Effector memory CD4-positive, alpha-beta T cell (primary cell): ENCODE measurements at regions not wholly inside any gene's neighbourhood (a gene's known extent, or its start where the extent isn't known, plus 50 kb on each side); places are given as distances from the start of the nearest gene placed in this dataset.
"Not testable (repeated sequence)": the region's sequence is repeated elsewhere in the genome, so short reads cannot be mapped to it uniquely, and the experiment has no call there.

Experiments used
- DNase-seq, 3 donors: peaks; one replicate each; pipeline ENCODE4 v3.0.0-alpha.2; 2020
- H3K27ac ChIP-seq: 2 replicates; pipeline ENCODE4 v1.7.0; 2013; ENCODE audit warnings: mild to moderate bottlenecking, low read length, moderate library complexity; ENCODE audit not compliant: insufficient read depth, poor library complexity, severe bottlenecking
- H3K27me3 ChIP-seq: replicated peaks from 2 replicates; pipeline ENCODE4 v1.7.0; 2013; ENCODE audit warnings: mild to moderate bottlenecking, low read length; ENCODE audit not compliant: insufficient read depth, control insufficient read depth, poor library complexity, severe bottlenecking
- H3K36me3 ChIP-seq: 2 replicates; pipeline ENCODE4 v1.7.0; 2013; ENCODE audit warnings: mild to moderate bottlenecking, low read length, moderate library complexity; ENCODE audit not compliant: control insufficient read depth, insufficient read depth
- H3K4me1 ChIP-seq: 2 replicates; pipeline ENCODE4 v1.7.0; 2013; ENCODE audit warnings: low read length, mild to moderate bottlenecking; ENCODE audit not compliant: control insufficient read depth, insufficient read depth, poor library complexity, severe bottlenecking
- H3K4me3 ChIP-seq: 2 replicates; pipeline ENCODE4 v1.7.0; 2013; ENCODE audit warnings: low read length, low read depth, mild to moderate bottlenecking; ENCODE audit not compliant: insufficient read depth, poor library complexity, severe bottlenecking
- H3K9me3 ChIP-seq: 2 replicates; pipeline ENCODE4 v1.7.0; 2013; ENCODE audit warnings: mild to moderate bottlenecking, low read length, moderate library complexity; ENCODE audit not compliant: control insufficient read depth

- H3K27me3 ChIP-seq, result no peaks in the 10 kb centered on the region
- H3K36me3 ChIP-seq, result no peaks in the 10 kb centered on the region
- H3K4me3 ChIP-seq, result no peak overlapping the region
- peaks cover 3% of the 10 kb centered on the region for H3K4me1 ChIP-seq
- H3K9me3 ChIP-seq, result no peaks in the 10 kb centered on the region
- DNase-seq, result no peak
- H3K27ac ChIP-seq, result no peak overlapping the region
Measured at GRCh38 chr6:137805622-137806021, 61.4 kb upstream of the TNFAIP3 start.

- Histone ChIP-seq H3K4me3 (no peak overlapping the region), H3K9me3 (no peaks in the 10 kb centered on the region), H3K36me3 (no peaks in the 10 kb centered on the region), H3K27ac (no peak overlapping the region), H3K4me1 (peaks cover 13% of the 10 kb centered on the region), H3K27me3 (no peaks in the 10 kb centered on the region)
- no peak for DNase-seq
Measured at GRCh38 chr6:137806914-137807682, 60.0 kb upstream of the TNFAIP3 start.

- Histone ChIP-seq H3K4me3 (no peak overlapping the region), H3K27ac (no peak overlapping the region)
Measured at GRCh38 chr6:137808191-137808590, 58.9 kb upstream of the TNFAIP3 start.

GRCh38 chr6:137808836-137809315, 58.2 kb upstream of the TNFAIP3 start:
- no peak overlapping the region for H3K4me3 ChIP-seq
- H3K27ac ChIP-seq, result no peak overlapping the region
- H3K36me3 ChIP-seq, result no peaks in the 10 kb centered on the region
- H3K27me3 ChIP-seq, result no peaks in the 10 kb centered on the region
- H3K9me3 ChIP-seq, result no peaks in the 10 kb centered on the region
- DNase-seq, result no peak
- H3K4me1 ChIP-seq, result peaks cover 13% of the 10 kb centered on the region

More at GRCh38 chr6:137808191-137808590, 58.9 kb upstream of the TNFAIP3 start:
- H3K36me3 ChIP-seq, result no peaks in the 10 kb centered on the region
- no peaks in the 10 kb centered on the region for H3K9me3 ChIP-seq
- no peak for DNase-seq
- no peaks in the 10 kb centered on the region for H3K27me3 ChIP-seq
- peaks cover 13% of the 10 kb centered on the region for H3K4me1 ChIP-seq

GRCh38 chr6:137809895-137810553, 57.0 kb upstream of the TNFAIP3 start:
- Histone ChIP-seq H3K27ac (peak overlapping the region; percentile 68), H3K4me1 (peaks cover 13% of the 10 kb centered on the region)
- H3K27me3 ChIP-seq, result not testable (repeated sequence)

GRCh38 chr6:137810554-137811120, 56.4 kb upstream of the TNFAIP3 start:
- peaks cover 13% of the 10 kb centered on the region for H3K4me1 ChIP-seq
- no peaks in the 10 kb centered on the region for H3K36me3 ChIP-seq
- no peaks in the 10 kb centered on the region for H3K9me3 ChIP-seq
- H3K27me3 ChIP-seq, result no peaks in the 10 kb centered on the region
- peak overlapping the region; percentile 68 for H3K27ac ChIP-seq
- DNase-seq, result no peak
- H3K4me3 ChIP-seq, result no peak overlapping the region

More at GRCh38 chr6:137809895-137810553, 57.0 kb upstream of the TNFAIP3 start:
- H3K4me3 ChIP-seq, DNase-seq, H3K9me3 ChIP-seq, H3K36me3 ChIP-seq: not testable (repeated sequence)

GRCh38 chr6:137811121-137811915, 55.7 kb upstream of the TNFAIP3 start:
- no peaks in the 10 kb centered on the region for H3K36me3 ChIP-seq
- H3K4me1 ChIP-seq, result peaks cover 19% of the 10 kb centered on the region
- no peaks in the 10 kb centered on the region for H3K27me3 ChIP-seq
- H3K27ac ChIP-seq, result peak overlapping the region; percentile 68
- peak; percentile 74 to 81 (median 80) for DNase-seq
- H3K9me3 ChIP-seq, result no peaks in the 10 kb centered on the region
- H3K4me3 ChIP-seq, result no peak overlapping the region

- Histone ChIP-seq H3K4me3 (no peak overlapping the region), H3K27ac (peak overlapping the region; percentile 68)
- DNase-seq, result no peak
Measured at GRCh38 chr6:137811916-137812553, 55.0 kb upstream of the TNFAIP3 start.

GRCh38 chr6:137813308-137813970, 53.6 kb upstream of the TNFAIP3 start:
- peaks cover 21% of the 10 kb centered on the region for H3K4me1 ChIP-seq
- no peaks in the 10 kb centered on the region for H3K27me3 ChIP-seq
- no peak for DNase-seq
- no peak overlapping the region for H3K27ac ChIP-seq
- H3K9me3 ChIP-seq, result no peaks in the 10 kb centered on the region
- H3K4me3 ChIP-seq, result no peak overlapping the region
- no peaks in the 10 kb centered on the region for H3K36me3 ChIP-seq

More at GRCh38 chr6:137811916-137812553, 55.0 kb upstream of the TNFAIP3 start:
- Histone ChIP-seq H3K36me3 (no peaks in the 10 kb centered on the region), H3K4me1 (peaks cover 21% of the 10 kb centered on the region), H3K27me3 (no peaks in the 10 kb centered on the region), H3K9me3 (no peaks in the 10 kb centered on the region)
